ENCODE measurements at regions not wholly inside any gene's neighbourhood (a gene's known extent, or its start where the extent isn't known, plus 50 kb on each side); places are given as distances from the start of the nearest gene placed in this dataset.

GRCh38 chr2:193580176-193580950, 1385.6 kb upstream of the TMEFF2 start:
- DNase-seq (ENCODE audit: low read depth in 2 of 2): no peak

GRCh38 chr2:193566886-193567285, 1372.2 kb upstream of the TMEFF2 start:
- DNase-seq (ENCODE audit: low read depth in 2 of 2): no peak

- DNase-seq (ENCODE audit: low read depth in 2 of 2): no peak
Measured at GRCh38 chr2:193566276-193566675, 1371.5 kb upstream of the TMEFF2 start.

- no peak for DNase-seq (ENCODE audit: low read depth in 2 of 2)
Measured at GRCh38 chr2:193562031-193562430, 1367.3 kb upstream of the TMEFF2 start.

GRCh38 chr2:193561054-193561453, 1366.3 kb upstream of the TMEFF2 start:
- DNase-seq (ENCODE audit: low read depth in 2 of 2): no peak

GRCh38 chr2:193556766-193557470, 1362.2 kb upstream of the TMEFF2 start:
- DNase-seq (ENCODE audit: low read depth in 2 of 2): no peak

- no peak for DNase-seq (ENCODE audit: low read depth in 2 of 2)
Measured at GRCh38 chr2:193549661-193550060, 1354.9 kb upstream of the TMEFF2 start.

- no peak for DNase-seq (ENCODE audit: low read depth in 2 of 2)
Measured at GRCh38 chr2:193542762-193543161, 1348.0 kb upstream of the TMEFF2 start.

- no peak for DNase-seq (ENCODE audit: low read depth in 2 of 2)
Measured at GRCh38 chr2:193539188-193539587, 1344.5 kb upstream of the TMEFF2 start.

- no peak for DNase-seq (ENCODE audit: low read depth in 2 of 2)
Measured at GRCh38 chr2:193538061-193538460, 1343.3 kb upstream of the TMEFF2 start.

GRCh38 chr2:193537531-193537930, 1342.8 kb upstream of the TMEFF2 start:
- no peak for DNase-seq (ENCODE audit: low read depth in 2 of 2)

- DNase-seq (ENCODE audit: low read depth in 2 of 2): no peak
Measured at GRCh38 chr2:193528458-193528857, 1333.7 kb upstream of the TMEFF2 start.

GRCh38 chr2:193527146-193527545, 1332.4 kb upstream of the TMEFF2 start:
- no peak for DNase-seq (ENCODE audit: low read depth in 2 of 2)

- DNase-seq (ENCODE audit: low read depth in 2 of 2): no peak
Measured at GRCh38 chr2:193523662-193524061, 1328.9 kb upstream of the TMEFF2 start.

GRCh38 chr2:193521523-193521922, 1326.8 kb upstream of the TMEFF2 start:
- no peak for DNase-seq (ENCODE audit: low read depth in 2 of 2)

GRCh38 chr2:193520709-193521458, 1326.2 kb upstream of the TMEFF2 start:
- DNase-seq (ENCODE audit: low read depth in 2 of 2): no peak

GRCh38 chr2:193518041-193518817, 1323.5 kb upstream of the TMEFF2 start:
- no peak for DNase-seq (ENCODE audit: low read depth in 2 of 2)

GRCh38 chr2:193517615-193518014, 1322.9 kb upstream of the TMEFF2 start:
- DNase-seq (ENCODE audit: low read depth in 2 of 2): no peak

- no peak for DNase-seq (ENCODE audit: low read depth in 2 of 2)
Measured at GRCh38 chr2:193506035-193506434, 1311.3 kb upstream of the TMEFF2 start.

GRCh38 chr2:193505620-193506019, 1310.9 kb upstream of the TMEFF2 start:
- no peak for DNase-seq (ENCODE audit: low read depth in 2 of 2)

- DNase-seq (ENCODE audit: low read depth in 2 of 2): no peak
Measured at GRCh38 chr2:193502363-193503035, 1307.8 kb upstream of the TMEFF2 start.

Data from stimulated activated CD8-positive, alpha-beta memory T cell treated with anti-CD3 and anti-CD28 coated beads, Interleukin-2, amount 100 ng/mL, for 1 hour (primary cell).